Tibial artery (tissue), 4 donors: ENCODE measurements at regions not wholly inside any gene's neighbourhood (a gene's known extent, or its start where the extent isn't known, plus 50 kb on each side); places are given as distances from the start of the nearest gene placed in this dataset.

ENCODE experiments used
- DNase-seq, 2 donors: peaks; one replicate each; pipeline ENCODE4 v3.0.0-alpha.2; 2019
- H3K27ac ChIP-seq, 2 donors: fragments of 200-600 bp; sonication (generic) in 1 of 2; 1 replicate in 1 of 2; 2 replicates in 1 of 2; pipeline ENCODE4 v1.5.1; 2018 to 2019; ENCODE audit warnings: mild to moderate bottlenecking in 1 of 2
- H3K27me3 ChIP-seq, 2 donors: fragments of 200-600 bp; sonication (generic) in 1 of 2; one replicate each; pipeline versions ENCODE4 v1.5.1 to v1.6.0; 2016 to 2019
- H3K36me3 ChIP-seq, 3 donors: fragments of 200-600 bp; sonication (generic) in 2 of 3; one replicate each; pipeline ENCODE4 v1.5.1; 2016 to 2019; ENCODE audit warnings: mild to moderate bottlenecking in 2 of 3
- H3K4me1 ChIP-seq, 4 donors: fragments of 200-600 bp; sonication (generic) in 2 of 4; 1 replicate in 3 of 4; 2 replicates in 1 of 4; pipeline ENCODE4 v1.5.1; 2016 to 2019
- H3K4me3 ChIP-seq, 2 donors: fragments of 200-600 bp; sonication (generic) in 1 of 2; 1 replicate in 1 of 2; 2 replicates in 1 of 2; pipeline ENCODE4 v1.5.1; 2018 to 2019; ENCODE audit warnings: mild to moderate bottlenecking in 2 of 2
- H3K9me3 ChIP-seq, 3 donors: fragments of 200-600 bp; sonication (generic) in 1 of 3; one replicate each; pipeline ENCODE4 v1.5.1; 2016 to 2019
- CTCF ChIP-seq, 2 experiments: fragments of 200-600 bp in 1 of 2; fragments of 450-650 bp in 1 of 2; IDR thresholded peaks; one replicate each; pipeline ENCODE4 v1.5.1; 2017 to 2019; ENCODE audit warnings: antibody characterized with exemption in 2 of 2, mild to moderate bottlenecking in 1 of 2, moderate library complexity in 1 of 2
- intact Hi-C: fragments of 100-400 bp; cut with DNase I; formaldehyde crosslinking; loops from one replicate; pipeline ENCODE4 v1.15.0; 2023; ENCODE audit warnings: low total_unique reads

GRCh38 chrX:39688576-39689375, 409.0 kb downstream of the BCOR start:
- Histone ChIP-seq H3K27ac (peak overlapping the region; percentile 69 to 75), H3K9me3 (peaks cover 0 to 9% (median 0%) of the 10 kb centered on the region in 3 donors), H3K27me3 (no peaks in the 10 kb centered on the region), H3K36me3 (no peaks in the 10 kb centered on the region), H3K4me3 (peak overlapping the region; percentile 50 to 60), H3K4me1 (peaks cover 0 to 11% (median 3%) of the 10 kb centered on the region in 4 donors)
- peak; percentile 51 to 83 for DNase-seq
- TF ChIP-seq CTCF (IDR thresholded peaks at IDR 0.05): no peak
- intact Hi-C loops: no loop called here

- Histone ChIP-seq H3K9me3 (peaks cover 0 to 9% (median 0%) of the 10 kb centered on the region in 3 donors), H3K4me1 (peaks cover 0 to 11% (median 3%) of the 10 kb centered on the region in 4 donors), H3K4me3 (peak overlapping the region; percentile 50 to 60), H3K27ac (peak overlapping the region; percentile 69 to 75), H3K36me3 (no peaks in the 10 kb centered on the region), H3K27me3 (no peaks in the 10 kb centered on the region)
- DNase-seq: no peak
- no peak for TF ChIP-seq CTCF (IDR thresholded peaks at IDR 0.05)
- intact Hi-C loops: no loop called here
Measured at GRCh38 chrX:39689376-39690104, 408.2 kb downstream of the BCOR start.

GRCh38 chrX:39690541-39691415, 407.0 kb downstream of the BCOR start:
- no peak for TF ChIP-seq CTCF (IDR thresholded peaks at IDR 0.05)
- intact Hi-C loops: no loop called here
- Histone ChIP-seq H3K4me3 (no peak overlapping the region), H3K36me3 (no peaks in the 10 kb centered on the region), H3K4me1 (peaks cover 0 to 11% (median 3%) of the 10 kb centered on the region in 4 donors), H3K9me3 (peaks cover 0 to 9% (median 6%) of the 10 kb centered on the region in 3 donors), H3K27ac (no peak overlapping the region), H3K27me3 (no peaks in the 10 kb centered on the region)
- DNase-seq: no peak

GRCh38 chrX:39691724-39692123, 406.0 kb downstream of the BCOR start:
- Histone ChIP-seq H3K36me3 (no peaks in the 10 kb centered on the region), H3K27ac (no peak overlapping the region), H3K27me3 (no peaks in the 10 kb centered on the region), H3K4me3 (no peak overlapping the region), H3K4me1 (peaks cover 0 to 11% (median 3%) of the 10 kb centered on the region in 4 donors), H3K9me3 (peaks cover 0 to 19% (median 16%) of the 10 kb centered on the region in 3 donors)
- TF ChIP-seq CTCF (IDR thresholded peaks at IDR 0.05): no peak
- intact Hi-C loops: no loop called here
- no peak for DNase-seq

- no peaks in the 10 kb centered on the region for H3K36me3 ChIP-seq
- no peak overlapping the region for H3K27ac ChIP-seq
- peaks cover 0 to 19% (median 18%) of the 10 kb centered on the region in 3 donors for H3K9me3 ChIP-seq
- intact Hi-C loops: no loop called here
- H3K27me3 ChIP-seq: no peaks in the 10 kb centered on the region
- TF ChIP-seq CTCF (IDR thresholded peaks at IDR 0.05): no peak
- H3K4me3 ChIP-seq: no peak overlapping the region
- H3K4me1 ChIP-seq: peaks cover 0 to 10% (median 3%) of the 10 kb centered on the region in 4 donors
- no peak for DNase-seq
Measured at GRCh38 chrX:39692796-39693195, 405.0 kb downstream of the BCOR start.
